Naive thymus-derived CD4-positive, alpha-beta T cell (primary cell): ENCODE measurements at regions not wholly inside any gene's neighbourhood (a gene's known extent, or its start where the extent isn't known, plus 50 kb on each side); places are given as distances from the start of the nearest gene placed in this dataset.

Experiments used
- ATAC-seq: fragments of 150-1000 bp; cut with Tn5 transposase; 2 replicates; pipeline ENCODE4 v1.10.0; 2021; ENCODE audit warnings: mild to moderate bottlenecking, moderate library complexity
- CTCF ChIA-PET: fragments of 350-600 bp; sonication (Branson Sonifier 250); formaldehyde crosslinking; loops from one replicate; lab custom pipeline; 2021; ENCODE audit warnings: antibody characterized with exemption; lab: Charles Lee
- POLR2A ChIA-PET: fragments of 350-600 bp; sonication (Branson Sonifier 250); formaldehyde crosslinking; loops from one replicate; lab custom pipeline; 2021; ENCODE audit warnings: antibody characterized with exemption, inconsistent platforms; lab: Charles Lee
- DNase-seq, 9 donors: peaks; one replicate each; pipeline versions ENCODE4 v3.0.0 to v3.0.0-alpha.2; 2020 to 2022; ENCODE audit warnings: mixed read lengths in 1 of 9
- H3K27ac ChIP-seq: one replicate; pipeline ENCODE4 v1.7.0; 2013; ENCODE audit warnings: mild to moderate bottlenecking, low read depth, low read length, moderate library complexity
- H3K27me3 ChIP-seq, 2 donors: one replicate each; pipeline ENCODE4 v1.7.0; 2013; ENCODE audit warnings: low read length in 2 of 2, mild to moderate bottlenecking in 2 of 2, moderate library complexity in 2 of 2; ENCODE audit not compliant: control insufficient read depth in 2 of 2, insufficient read depth in 2 of 2
- H3K36me3 ChIP-seq, 3 experiments: 1 replicate in 2 of 3; 2 replicates in 1 of 3; pipeline ENCODE4 v1.7.0; 2013; ENCODE audit warnings: low read length in 3 of 3, mild to moderate bottlenecking in 3 of 3, moderate library complexity in 1 of 3; ENCODE audit not compliant: insufficient read depth in 3 of 3, control insufficient read depth in 2 of 3
- H3K4me1 ChIP-seq, 2 donors: one replicate each; pipeline ENCODE4 v1.7.0; 2013; ENCODE audit warnings: low read length in 2 of 2, mild to moderate bottlenecking in 2 of 2, moderate library complexity in 1 of 2; ENCODE audit not compliant: control insufficient read depth in 2 of 2, insufficient read depth in 2 of 2
- H3K4me3 ChIP-seq: 2 replicates; pipeline ENCODE4 v1.7.0; 2013; ENCODE audit warnings: mild to moderate bottlenecking, low read length
- H3K9me3 ChIP-seq, 3 experiments: 1 replicate in 2 of 3; 2 replicates in 1 of 3; pipeline ENCODE4 v1.7.0; 2013; ENCODE audit warnings: low read length in 3 of 3; ENCODE audit not compliant: control insufficient read depth in 2 of 3
- H3K27ac Mint-ChIP-seq, 9 donors: one replicate each; pipeline ENCODE4 v1.8.0; 2020 to 2022; ENCODE audit warnings: mixed read lengths in 9 of 9, mild to moderate bottlenecking in 8 of 9, moderate library complexity in 5 of 9, inconsistent platforms in 2 of 9
- H3K27me3 Mint-ChIP-seq, 5 donors: one replicate each; pipeline ENCODE4 v1.8.0; 2021 to 2022; ENCODE audit warnings: mixed read lengths in 5 of 5, mild to moderate bottlenecking in 1 of 5
- H3K36me3 Mint-ChIP-seq, 5 donors: one replicate each; pipeline ENCODE4 v1.8.0; 2020 to 2022; ENCODE audit warnings: mixed read lengths in 5 of 5, mild to moderate bottlenecking in 3 of 5, inconsistent platforms in 1 of 5
- H3K4me1 Mint-ChIP-seq, 7 donors: one replicate each; pipeline ENCODE4 v1.8.0; 2020 to 2022; ENCODE audit warnings: mixed read lengths in 7 of 7, mild to moderate bottlenecking in 3 of 7, inconsistent platforms in 1 of 7
- H3K4me3 Mint-ChIP-seq, 10 donors: one replicate each; pipeline ENCODE4 v1.8.0; 2020 to 2022; ENCODE audit warnings: mild to moderate bottlenecking in 10 of 10, mixed read lengths in 10 of 10, moderate library complexity in 6 of 10, inconsistent platforms in 2 of 10
- H3K9me3 Mint-ChIP-seq, 11 donors: one replicate each; pipeline ENCODE4 v1.8.0; 2020 to 2022; ENCODE audit warnings: mixed read lengths in 11 of 11, mild to moderate bottlenecking in 4 of 11, inconsistent platforms in 1 of 11, moderate library complexity in 1 of 11
- intact Hi-C, 2 donors: fragments of 100-400 bp; cut with micrococcal nuclease; formaldehyde crosslinking; loops; one replicate each; pipeline ENCODE4 v1.15.1; 2023

DNA sequence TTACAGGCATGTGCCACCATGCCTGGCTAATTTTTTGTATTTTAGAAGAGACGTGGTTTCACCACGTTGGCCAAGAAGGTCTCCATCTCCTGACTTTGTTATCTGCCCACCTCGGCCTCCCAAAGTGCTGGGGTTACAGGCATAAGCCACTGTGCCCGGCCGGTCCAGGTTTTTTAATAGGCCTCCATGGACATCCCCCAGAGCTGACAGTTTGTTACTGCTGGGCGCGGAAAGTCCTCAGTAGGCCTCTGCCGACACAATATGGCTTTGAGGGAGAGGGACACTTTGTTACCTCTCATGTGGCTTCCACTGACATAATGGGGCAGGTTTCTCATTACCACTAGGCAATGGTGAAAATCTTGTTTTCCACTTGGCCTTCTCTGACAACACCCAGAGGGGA lies 152.0 kb downstream of the WNT7A start:
- H3K9me3 ChIP-seq, result peaks cover 0 to 3% (median 0%) of the 10 kb centered on the region in 3 experiments
- Mint-ChIP-seq H3K27me3 (peaks cover 27 to 49% (median 39%) of the 10 kb centered on the region in 5 donors), H3K4me1 (no peaks in the 10 kb centered on the region), H3K27ac (no peak overlapping the region), H3K36me3 (peaks cover 0 to 17% (median 0%) of the 10 kb centered on the region in 5 donors), H3K9me3 (peaks cover 0 to 35% (median 7%) of the 10 kb centered on the region in 11 donors), H3K4me3 (no peak overlapping the region)
- no peak for ATAC-seq
- H3K4me1 ChIP-seq, result no peaks in the 10 kb centered on the region
- H3K27me3 ChIP-seq, result no peaks in the 10 kb centered on the region
- intact Hi-C loops, result loop anchor here in 1 of 2 donors (10.0 kb wide), 1 partner anchor 1037 kb away; no protein-coding TSS in a partner anchor
- no peak overlapping the region for H3K27ac ChIP-seq
- no peak overlapping the region for H3K4me3 ChIP-seq
- CTCF ChIA-PET, result interaction anchor here (0.7 kb wide), 1 partner anchor 152 kb away, joined by 4 read pairs; the partner anchor contains the start of gene WNT7A
- no peak for DNase-seq
- no peaks in the 10 kb centered on the region for H3K36me3 ChIP-seq
- POLR2A ChIA-PET, result no interaction called here

DNA sequence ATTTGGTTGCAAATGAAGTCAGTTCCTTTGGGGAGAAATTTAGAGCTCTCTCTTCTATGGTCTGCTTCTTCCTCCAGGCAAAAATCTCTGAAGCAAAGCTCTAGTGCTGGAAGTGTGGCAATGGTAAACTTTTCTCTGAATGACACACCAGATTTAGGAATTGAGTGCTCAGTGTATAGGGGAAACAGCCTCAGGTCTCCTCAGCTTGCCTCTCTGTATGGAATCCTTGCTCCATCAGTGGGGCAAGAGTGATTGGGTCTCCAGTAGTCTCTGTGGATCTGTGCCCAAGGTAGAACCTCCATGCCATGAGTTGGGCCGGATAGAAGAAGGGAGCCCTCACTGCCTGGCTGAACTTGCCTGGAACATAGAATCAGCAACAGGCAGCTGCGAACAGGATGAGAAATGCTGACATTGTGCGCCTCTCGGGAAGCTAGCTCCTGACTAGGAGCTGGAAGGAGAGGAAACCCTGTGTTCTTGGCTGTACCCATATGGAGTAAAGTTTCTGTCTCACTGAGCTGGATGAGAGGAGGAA lies 156.1 kb downstream of the WNT7A start:
- CTCF ChIA-PET, result interaction anchor here (0.7 kb wide), 1 partner anchor 30 kb away, joined by 3 read pairs; no protein-coding TSS in a partner anchor
- Mint-ChIP-seq H3K4me3 (no peak overlapping the region), H3K27ac (no peak overlapping the region), H3K36me3 (peaks cover 0 to 15% (median 0%) of the 10 kb centered on the region in 5 donors), H3K9me3 (peaks cover 0 to 34% (median 14%) of the 10 kb centered on the region in 11 donors), H3K4me1 (no peaks in the 10 kb centered on the region), H3K27me3 (peaks cover 1 to 34% (median 4%) of the 10 kb centered on the region in 5 donors)
- Histone ChIP-seq H3K36me3 (no peaks in the 10 kb centered on the region), H3K4me1 (no peaks in the 10 kb centered on the region), H3K9me3 (peaks cover 0 to 4% (median 0%) of the 10 kb centered on the region in 3 experiments), H3K4me3 (no peak overlapping the region), H3K27me3 (no peaks in the 10 kb centered on the region), H3K27ac (no peak overlapping the region)
- no peak for ATAC-seq
- POLR2A ChIA-PET, result no interaction called here
- intact Hi-C loops, result loop anchor here in 1 of 2 donors (10.0 kb wide), 1 partner anchor 1041 kb away; no protein-coding TSS in a partner anchor
- no peak for DNase-seq

DNA sequence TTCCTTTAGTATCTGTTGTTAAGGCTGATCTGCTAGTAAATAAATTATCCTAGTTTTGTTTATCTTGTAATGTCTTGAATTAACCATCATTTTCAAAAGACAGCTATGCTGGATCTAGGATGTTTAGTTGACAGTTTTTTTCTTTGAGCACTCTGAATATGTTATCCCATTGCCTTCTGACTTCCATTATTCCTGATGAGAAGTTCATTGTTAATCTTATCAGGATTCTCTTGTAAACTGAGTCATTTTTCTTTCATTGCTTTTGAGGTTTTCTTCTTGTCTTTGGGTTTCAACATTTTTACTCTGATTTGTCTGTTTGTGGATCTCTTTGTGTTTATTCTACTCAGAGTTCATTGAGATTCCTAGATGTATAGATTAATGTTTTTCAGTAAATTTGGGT lies 157.7 kb downstream of the WNT7A start:
- ATAC-seq, result no peak

DNA sequence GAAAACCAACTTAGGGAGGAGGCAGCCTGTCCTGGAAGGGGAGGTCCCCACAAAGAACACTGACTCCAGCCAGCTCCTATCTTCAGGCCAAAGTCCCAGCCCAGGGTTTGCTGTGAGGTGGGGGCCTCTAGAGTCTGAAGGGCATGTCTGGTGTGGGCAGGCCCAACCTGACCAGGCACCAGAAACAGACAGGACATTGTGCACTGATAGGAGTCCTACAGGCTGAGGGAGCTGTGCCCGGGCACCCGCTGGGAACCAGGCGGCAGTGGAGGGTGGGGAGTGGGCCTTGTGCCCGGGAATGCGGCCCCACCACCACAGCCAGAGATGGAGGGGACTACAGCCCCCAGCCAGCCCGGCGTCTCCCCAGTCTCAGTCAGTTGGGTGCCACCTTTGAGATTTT lies 161.4 kb downstream of the WNT7A start:
- peak overlapping the region in 1 of 9 donors; percentile 4 for H3K27ac Mint-ChIP-seq

More for the DNA sequence above, 157.7 kb downstream of the WNT7A start:
- H3K9me3 ChIP-seq, result peaks cover 0 to 4% (median 0%) of the 10 kb centered on the region in 3 experiments
- Mint-ChIP-seq H3K36me3 (peaks cover 0 to 15% (median 0%) of the 10 kb centered on the region in 5 donors), H3K4me1 (no peaks in the 10 kb centered on the region), H3K4me3 (no peak overlapping the region), H3K9me3 (peaks cover 0 to 34% (median 14%) of the 10 kb centered on the region in 11 donors), H3K27ac (no peak overlapping the region), H3K27me3 (peaks cover 0 to 22% (median under 1%) of the 10 kb centered on the region in 5 donors)
- H3K4me1 ChIP-seq, result no peaks in the 10 kb centered on the region
- H3K36me3 ChIP-seq, result no peaks in the 10 kb centered on the region
- H3K4me3 ChIP-seq, result no peak overlapping the region
- no peak for DNase-seq
- ChIA-PET CTCF (no interaction called here), POLR2A (no interaction called here)
- intact Hi-C loops, result loop anchor here in 1 of 2 donors (10.0 kb wide), 1 partner anchor 1043 kb away; no protein-coding TSS in a partner anchor
- H3K27me3 ChIP-seq, result no peaks in the 10 kb centered on the region
- H3K27ac ChIP-seq, result no peak overlapping the region

DNA sequence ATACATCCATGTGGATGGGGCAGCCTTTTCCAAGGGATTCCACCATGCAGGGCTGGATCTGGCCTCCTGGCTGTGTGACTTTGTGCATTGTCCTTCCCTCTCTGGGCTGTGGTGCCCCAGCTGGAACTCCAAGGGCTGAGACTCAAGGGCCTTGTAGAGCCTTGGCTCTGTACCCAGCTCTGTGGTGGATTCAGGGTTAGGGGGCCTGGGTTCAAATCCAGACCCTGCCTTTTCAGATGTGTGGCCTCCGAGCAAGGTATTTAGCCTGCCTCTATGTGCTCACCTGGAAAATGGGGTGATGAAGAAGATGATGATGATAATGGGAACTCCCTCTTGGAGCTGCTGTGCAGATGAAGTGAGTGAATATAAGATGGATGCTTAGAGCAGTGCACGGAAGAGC lies 161.9 kb downstream of the WNT7A start:
- peaks cover 9 to 26% (median 17%) of the 10 kb centered on the region in 11 donors for H3K9me3 Mint-ChIP-seq
- ATAC-seq (no peak), DNase-seq (no peak)
- intact Hi-C loops, result no loop called here
- H3K4me3 Mint-ChIP-seq, result no peak overlapping the region
- H3K27ac Mint-ChIP-seq, result peak overlapping the region in 1 of 9 donors; percentile 4
- Histone ChIP-seq H3K27me3 (no peaks in the 10 kb centered on the region), H3K4me3 (no peak overlapping the region), H3K36me3 (no peaks in the 10 kb centered on the region), H3K4me1 (no peaks in the 10 kb centered on the region), H3K9me3 (peaks cover 0 to 2% (median 0%) of the 10 kb centered on the region in 3 experiments), H3K27ac (no peak overlapping the region)
- no peaks in the 10 kb centered on the region for H3K4me1 Mint-ChIP-seq
- H3K27me3 Mint-ChIP-seq, result peaks cover 0 to 5% (median 0%) of the 10 kb centered on the region in 5 donors
- CTCF ChIA-PET, result no interaction called here
- peaks cover 0 to 6% (median 4%) of the 10 kb centered on the region in 5 donors for H3K36me3 Mint-ChIP-seq
- POLR2A ChIA-PET, result interaction anchor here (0.5 kb wide), 1 partner anchor 315 kb away, joined by 6 read pairs; no protein-coding TSS in a partner anchor

More for the DNA sequence above, 161.4 kb downstream of the WNT7A start:
- no peak for DNase-seq
- Mint-ChIP-seq H3K27me3 (peaks cover 0 to 9% (median 0%) of the 10 kb centered on the region in 5 donors), H3K4me3 (no peak overlapping the region), H3K9me3 (peaks cover 8 to 26% (median 15%) of the 10 kb centered on the region in 11 donors), H3K36me3 (peaks cover 0 to 10% (median 4%) of the 10 kb centered on the region in 5 donors), H3K4me1 (no peaks in the 10 kb centered on the region)
- Histone ChIP-seq H3K9me3 (peaks cover 0 to 4% (median 0%) of the 10 kb centered on the region in 3 experiments), H3K4me3 (no peak overlapping the region), H3K27me3 (no peaks in the 10 kb centered on the region), H3K27ac (no peak overlapping the region), H3K4me1 (no peaks in the 10 kb centered on the region), H3K36me3 (no peaks in the 10 kb centered on the region)
- ChIA-PET POLR2A (interaction anchor here (0.5 kb wide), 1 partner anchor 316 kb away, joined by 6 read pairs; no protein-coding TSS in a partner anchor), CTCF (no interaction called here)
- ATAC-seq, result no peak
- intact Hi-C loops, result no loop called here

DNA sequence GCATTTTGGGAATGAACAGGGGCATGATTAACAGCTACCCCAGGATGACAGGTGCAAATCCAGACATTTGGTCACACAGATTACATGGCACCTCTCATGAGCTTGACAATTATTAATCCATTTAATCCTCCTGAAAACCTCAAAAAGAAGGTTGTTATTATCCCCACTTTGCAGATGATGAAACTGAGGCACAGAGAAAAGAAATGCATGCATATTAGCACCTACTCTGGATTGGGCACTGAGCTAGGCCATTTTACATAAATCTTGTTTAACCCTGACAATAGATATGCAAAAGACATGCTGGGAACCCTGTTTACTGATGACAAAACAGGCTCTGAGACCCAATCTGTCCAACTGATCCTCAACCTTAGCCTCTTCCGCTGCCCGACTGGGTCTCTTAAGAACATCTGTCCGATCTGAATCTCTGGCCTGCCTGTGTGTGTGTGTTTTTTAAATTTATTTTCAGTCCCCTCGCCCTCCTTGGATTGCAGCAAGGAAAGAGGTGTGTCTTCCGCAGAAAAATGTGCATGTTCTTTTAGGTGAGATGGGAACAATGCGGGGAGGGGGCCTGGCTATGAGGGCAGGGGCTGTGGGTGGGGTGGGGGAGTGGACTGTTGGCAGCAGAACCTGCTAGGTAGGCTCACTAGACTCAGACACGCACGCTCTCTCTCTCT lies 162.5 kb downstream of the WNT7A start:
- no peak overlapping the region for H3K27ac ChIP-seq
- H3K9me3 ChIP-seq, result no peaks in the 10 kb centered on the region
- Mint-ChIP-seq H3K36me3 (peaks cover 0 to 7% (median under 1%) of the 10 kb centered on the region in 5 donors), H3K4me1 (no peaks in the 10 kb centered on the region), H3K27ac (peak overlapping the region in 1 of 9 donors; percentile 79), H3K9me3 (peaks cover 7 to 25% (median 18%) of the 10 kb centered on the region in 11 donors), H3K4me3 (no peak overlapping the region), H3K27me3 (peaks cover 0 to 3% (median 0%) of the 10 kb centered on the region in 5 donors)
- H3K4me3 ChIP-seq, result no peak overlapping the region
- ChIA-PET CTCF (interaction anchor here (0.6 kb wide), 1 partner anchor 1402 kb away, joined by 3 read pairs; no protein-coding TSS in a partner anchor), POLR2A (no interaction called here)
- ATAC-seq (no peak), DNase-seq (no peak)
- H3K27me3 ChIP-seq, result no peaks in the 10 kb centered on the region
- no peaks in the 10 kb centered on the region for H3K4me1 ChIP-seq
- H3K36me3 ChIP-seq, result no peaks in the 10 kb centered on the region
- intact Hi-C loops, result no loop called here
